PFSK-1 (cell line): ENCODE measurements at regions not wholly inside any gene's neighbourhood (a gene's known extent, or its start where the extent isn't known, plus 50 kb on each side); places are given as distances from the start of the nearest gene placed in this dataset.

Source experiments
- FOXP2 ChIP-seq: optimal IDR thresholded peaks from 2 replicates; pipeline ENCODE3; 2011; ENCODE audit warnings: borderline replicate concordance, control low read depth, inconsistent platforms; ENCODE audit not compliant: insufficient read depth; ENCODE audit errors: extremely low read length, extremely low read depth
- POLR2AphosphoS5 ChIP-seq: IDR thresholded peaks from 2 replicates; pipeline ENCODE4 v1.6.1; 2012; ENCODE audit warnings: low read depth, mild to moderate bottlenecking, control low read depth, low read length, moderate library complexity
- REST ChIP-seq, 2 experiments: IDR thresholded peaks; 2 replicates each; pipeline versions ENCODE4 v1.6.1 to v1.8.0; 2011 to 2012; ENCODE audit warnings: low read depth in 2 of 2, low read length in 2 of 2, control low read depth in 1 of 2, inconsistent platforms in 1 of 2, mild to moderate bottlenecking in 1 of 2, moderate library complexity in 1 of 2; ENCODE audit not compliant: insufficient read depth in 1 of 2
- SIN3A ChIP-seq: IDR thresholded peaks from 2 replicates; pipeline ENCODE4 v1.6.1; 2012; ENCODE audit warnings: mild to moderate bottlenecking, low read length, moderate library complexity, borderline replicate concordance; ENCODE audit not compliant: insufficient read depth
- TAF1 ChIP-seq: IDR thresholded peaks from 2 replicates; pipeline ENCODE4 v1.6.1; 2012; ENCODE audit warnings: low read length, control low read depth, borderline replicate concordance; ENCODE audit not compliant: insufficient read depth

- TF ChIP-seq REST (IDR thresholded peaks at IDR 0.05; ENCODE audit: insufficient read depth in 1 of 2, low read depth in 2 of 2, low read length in 2 of 2) = no peak
Observed at GRCh38 chr12:59867689-59868088, 271.9 kb downstream of the SLC16A7 start.

- no peak for TF ChIP-seq REST (IDR thresholded peaks at IDR 0.05; ENCODE audit: insufficient read depth in 1 of 2, low read depth in 2 of 2, low read length in 2 of 2)
- TF ChIP-seq FOXP2 = no peak
- TF ChIP-seq TAF1 = no peak
- TF ChIP-seq SIN3A = no peak
- no peak for TF ChIP-seq POLR2AphosphoS5
Observed at GRCh38 chr12:59871779-59872178, 275.9 kb downstream of the SLC16A7 start.

GRCh38 chr12:59873136-59873535, 277.3 kb downstream of the SLC16A7 start:
- TF ChIP-seq FOXP2 = no peak
- TF ChIP-seq REST (IDR thresholded peaks at IDR 0.05; ENCODE audit: insufficient read depth in 1 of 2, low read depth in 2 of 2, low read length in 2 of 2) = no peak
- no peak for TF ChIP-seq TAF1
- TF ChIP-seq SIN3A = no peak
- TF ChIP-seq POLR2AphosphoS5 = no peak

- TF ChIP-seq SIN3A (no peak), FOXP2 (no peak), POLR2AphosphoS5 (no peak)
Observed at GRCh38 chr12:59874781-59875180, 279.0 kb downstream of the SLC16A7 start.

- TF ChIP-seq FOXP2 = no peak
- no peak for TF ChIP-seq TAF1
- no peak for TF ChIP-seq REST (IDR thresholded peaks at IDR 0.05; ENCODE audit: insufficient read depth in 1 of 2, low read depth in 2 of 2, low read length in 2 of 2)
- TF ChIP-seq SIN3A = no peak
- no peak for TF ChIP-seq POLR2AphosphoS5
Observed at GRCh38 chr12:59886131-59886733, 290.4 kb downstream of the SLC16A7 start.
